ENCODE measurements at regions not wholly inside any gene's neighbourhood (a gene's known extent, or its start where the extent isn't known, plus 50 kb on each side); places are given as distances from the start of the nearest gene placed in this dataset.
A peak's percentile ranks its signal among the peaks of the same experiment; 100 is the strongest.

- TF ChIP-seq CTCF (conservative IDR thresholded peaks at IDR 0.05), result no peak
Measured at GRCh38 chr4:101707596-101707995, 82.9 kb upstream of the BANK1 start.

GRCh38 chr4:101706535-101707057 is 83.9 kb upstream of the BANK1 start:
- no peak overlapping the region for H3K27ac ChIP-seq
- TF ChIP-seq CTCF (conservative IDR thresholded peaks at IDR 0.05), result no peak

More at GRCh38 chr4:101707596-101707995, 82.9 kb upstream of the BANK1 start:
- H3K27ac ChIP-seq, result no peak overlapping the region

- TF ChIP-seq CTCF (conservative IDR thresholded peaks at IDR 0.05), result no peak
Measured at GRCh38 chr4:101701551-101701950, 89.0 kb upstream of the BANK1 start.

GRCh38 chr4:101699441-101700124 is 90.9 kb upstream of the BANK1 start:
- no peak for TF ChIP-seq CTCF (conservative IDR thresholded peaks at IDR 0.05)
- H3K27ac ChIP-seq, result no peak overlapping the region

More at GRCh38 chr4:101701551-101701950, 89.0 kb upstream of the BANK1 start:
- H3K27ac ChIP-seq, result no peak overlapping the region

- no peak overlapping the region for H3K27ac ChIP-seq
- TF ChIP-seq CTCF (conservative IDR thresholded peaks at IDR 0.05), result no peak
Measured at GRCh38 chr4:101697266-101697665, 93.3 kb upstream of the BANK1 start.

GRCh38 chr4:101696276-101697010 is 94.1 kb upstream of the BANK1 start:
- H3K27ac ChIP-seq, result no peak overlapping the region
- no peak for TF ChIP-seq CTCF (conservative IDR thresholded peaks at IDR 0.05)

GRCh38 chr4:101695176-101695575 is 95.4 kb upstream of the BANK1 start:
- peak overlapping the region; percentile 48 for H3K27ac ChIP-seq
- no peak for TF ChIP-seq CTCF (conservative IDR thresholded peaks at IDR 0.05)

- H3K27ac ChIP-seq, result peak overlapping the region; percentile 48
Measured at GRCh38 chr4:101694403-101694802, 96.1 kb upstream of the BANK1 start.

All from VCaP (cell line).